WERI-Rb-1 (cell line): ENCODE measurements at regions not wholly inside any gene's neighbourhood (a gene's known extent, or its start where the extent isn't known, plus 50 kb on each side); places are given as distances from the start of the nearest gene placed in this dataset.

ENCODE experiments used
- DNase-seq: peaks from one replicate; pipeline ENCODE4 v3.0.0-alpha.2; 2020
- H3K27ac ChIP-seq: fragments of 250-450 bp; sonication (Bioruptor Pico); 2 replicates; pipeline ENCODE4 v1.5.1; 2020; ENCODE audit warnings: mild to moderate bottlenecking, moderate library complexity
- H3K27me3 ChIP-seq: fragments of 250-450 bp; sonication (Bioruptor Pico); 2 replicates; pipeline ENCODE4 v1.5.1; 2021; ENCODE audit warnings: mild to moderate bottlenecking, low read depth, moderate library complexity; ENCODE audit not compliant: insufficient read depth, severe bottlenecking
- H3K36me3 ChIP-seq: fragments of 250-450 bp; sonication (Bioruptor Pico); 2 replicates; pipeline ENCODE4 v1.5.1; 2020; ENCODE audit warnings: mild to moderate bottlenecking, moderate library complexity
- H3K4me3 ChIP-seq: 2 replicates; pipeline ENCODE4 v1.5.1; 2011; ENCODE audit warnings: low read depth, mild to moderate bottlenecking, control low read depth, low read length
- H3K9me3 ChIP-seq: fragments of 250-450 bp; sonication (Bioruptor Pico); 2 replicates; pipeline ENCODE4 v1.5.1; 2021; ENCODE audit warnings: mild to moderate bottlenecking, moderate library complexity; ENCODE audit not compliant: severe bottlenecking
- CTCF ChIP-seq: IDR thresholded peaks from 2 replicates; pipeline ENCODE4 v1.5.1; 2011; ENCODE audit warnings: low read depth, mild to moderate bottlenecking, control low read depth, inconsistent platforms, low read length

- no peak for DNase-seq
- H3K27me3 ChIP-seq: no peaks in the 10 kb centered on the region
- no peaks in the 10 kb centered on the region for H3K36me3 ChIP-seq
- no peak overlapping the region for H3K27ac ChIP-seq
- H3K9me3 ChIP-seq: no peaks in the 10 kb centered on the region
- H3K4me3 ChIP-seq: no peak overlapping the region
- TF ChIP-seq CTCF: no peak
Observed at GRCh38 chr5:57406641-57407040, 76.0 kb downstream of the ACTBL2 start.

- Histone ChIP-seq H3K9me3 (no peaks in the 10 kb centered on the region), H3K4me3 (no peak overlapping the region), H3K27ac (no peak overlapping the region), H3K36me3 (no peaks in the 10 kb centered on the region), H3K27me3 (no peaks in the 10 kb centered on the region)
- no peak for TF ChIP-seq CTCF
- DNase-seq: no peak
Observed at GRCh38 chr5:57405984-57406383, 76.6 kb downstream of the ACTBL2 start.

GRCh38 chr5:57402761-57403160 is 79.8 kb downstream of the ACTBL2 start:
- Histone ChIP-seq H3K9me3 (no peaks in the 10 kb centered on the region), H3K4me3 (no peak overlapping the region), H3K27ac (no peak overlapping the region), H3K36me3 (no peaks in the 10 kb centered on the region), H3K27me3 (no peaks in the 10 kb centered on the region)
- no peak for DNase-seq
- TF ChIP-seq CTCF: no peak

- Histone ChIP-seq H3K36me3 (no peaks in the 10 kb centered on the region), H3K27me3 (no peaks in the 10 kb centered on the region), H3K27ac (no peak overlapping the region), H3K9me3 (no peaks in the 10 kb centered on the region), H3K4me3 (no peak overlapping the region)
- no peak for TF ChIP-seq CTCF
- DNase-seq: no peak
Observed at GRCh38 chr5:57402348-57402747, 80.3 kb downstream of the ACTBL2 start.

GRCh38 chr5:57398413-57399093 is 84.1 kb downstream of the ACTBL2 start:
- no peak overlapping the region for H3K4me3 ChIP-seq
- no peaks in the 10 kb centered on the region for H3K36me3 ChIP-seq
- H3K27me3 ChIP-seq: no peaks in the 10 kb centered on the region
- H3K9me3 ChIP-seq: no peaks in the 10 kb centered on the region
- no peak for DNase-seq
- no peak for TF ChIP-seq CTCF
- no peak overlapping the region for H3K27ac ChIP-seq

GRCh38 chr5:57396701-57397100 is 85.9 kb downstream of the ACTBL2 start:
- no peak for TF ChIP-seq CTCF
- no peak overlapping the region for H3K4me3 ChIP-seq
- H3K27ac ChIP-seq: no peak overlapping the region
- H3K27me3 ChIP-seq: no peaks in the 10 kb centered on the region
- no peaks in the 10 kb centered on the region for H3K9me3 ChIP-seq
- DNase-seq: no peak
- no peaks in the 10 kb centered on the region for H3K36me3 ChIP-seq
